GM18498 (cell line): ENCODE measurements at regions not wholly inside any gene's neighbourhood (a gene's known extent, or its start where the extent isn't known, plus 50 kb on each side); places are given as distances from the start of the nearest gene placed in this dataset.
A peak's percentile ranks its signal among the peaks of the same experiment; 100 is the strongest.

Source experiments
- ATAC-seq: cut with Tn5 transposase; IDR thresholded peaks from one replicate; pipeline ENCODE4 v1.9.1; 2021; ENCODE audit warnings: mild to moderate bottlenecking, moderate library complexity; ENCODE audit not compliant: unreplicated experiment

GRCh38 chr20:1798982-1799381 is 96.2 kb upstream of the SIRPA start:
- no peak for ATAC-seq

GRCh38 chr20:1793821-1794220 is 101.4 kb upstream of the SIRPA start:
- no peak for ATAC-seq

GRCh38 chr20:1792274-1792673 is 102.9 kb upstream of the SIRPA start:
- ATAC-seq: no peak

- no peak for ATAC-seq
Observed at GRCh38 chr20:1790386-1790785, 104.8 kb upstream of the SIRPA start.

- no peak for ATAC-seq
Observed at GRCh38 chr20:1788044-1788443, 107.2 kb upstream of the SIRPA start.

GRCh38 chr20:1786486-1786885 is 108.7 kb upstream of the SIRPA start:
- no peak for ATAC-seq

- ATAC-seq: no peak
Observed at GRCh38 chr20:1784586-1784985, 110.6 kb upstream of the SIRPA start.

- ATAC-seq: no peak
Observed at GRCh38 chr20:1783245-1783644, 112.0 kb upstream of the SIRPA start.

- no peak for ATAC-seq
Observed at GRCh38 chr20:1782181-1782580, 113.0 kb upstream of the SIRPA start.

- no peak for ATAC-seq
Observed at GRCh38 chr20:1779567-1779966, 115.6 kb upstream of the SIRPA start.

- no peak for ATAC-seq
Observed at GRCh38 chr20:1778338-1778737, 116.9 kb upstream of the SIRPA start.

- no peak for ATAC-seq
Observed at GRCh38 chr20:1777476-1777820, 117.8 kb upstream of the SIRPA start.

GRCh38 chr20:1776681-1777475 is 118.3 kb upstream of the SIRPA start:
- ATAC-seq: peak; percentile 77

GRCh38 chr20:1775117-1775516 is 117.5 kb upstream of the SIRPG start:
- ATAC-seq: no peak

- ATAC-seq: no peak
Observed at GRCh38 chr20:1774479-1774878, 116.9 kb upstream of the SIRPG start.

- ATAC-seq: no peak
Observed at GRCh38 chr20:1773816-1774215, 116.2 kb upstream of the SIRPG start.

- ATAC-seq: no peak
Observed at GRCh38 chr20:1769491-1769890, 111.9 kb upstream of the SIRPG start.

GRCh38 chr20:1766731-1767130 is 109.2 kb upstream of the SIRPG start:
- ATAC-seq: no peak

- ATAC-seq: peak; percentile 67
Observed at GRCh38 chr20:1764136-1765033, 106.8 kb upstream of the SIRPG start.

GRCh38 chr20:1761598-1761997 is 104.0 kb upstream of the SIRPG start:
- no peak for ATAC-seq

- ATAC-seq: no peak
Observed at GRCh38 chr20:1761116-1761515, 103.5 kb upstream of the SIRPG start.

- ATAC-seq: no peak
Observed at GRCh38 chr20:1758765-1759164, 101.2 kb upstream of the SIRPG start.
